ENCODE measurements at regions not wholly inside any gene's neighbourhood (a gene's known extent, or its start where the extent isn't known, plus 50 kb on each side); places are given as distances from the start of the nearest gene placed in this dataset.

DNA sequence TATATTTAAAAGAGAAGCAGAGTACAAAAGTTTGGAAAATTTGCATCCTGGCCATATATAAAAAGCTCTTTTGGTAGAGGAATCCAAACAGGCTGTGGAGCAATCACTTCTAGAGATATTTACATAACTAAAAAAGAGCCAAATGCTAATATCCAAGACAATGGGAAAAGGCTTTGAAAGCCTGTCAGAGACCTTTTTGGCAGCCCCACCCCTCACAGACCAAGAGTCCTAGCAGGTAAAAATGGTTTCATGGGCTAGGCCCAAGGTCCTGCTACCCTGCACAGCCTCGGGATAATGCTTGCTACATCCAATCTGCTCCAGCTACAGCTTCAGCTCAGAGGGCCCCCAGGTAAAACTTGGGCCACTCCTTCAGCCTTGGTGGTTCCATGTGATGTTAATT lies 430.2 kb upstream of the KCND2 start (continued):
- TF ChIP-seq HNF4G (IDR thresholded peaks at IDR 0.05), result no peak
- no peak for TF ChIP-seq EGR1 (IDR thresholded peaks at IDR 0.05; ENCODE audit: low read depth in 2 of 2)

GRCh38 chr7:119861385-119861784 lies 411.6 kb upstream of the KCND2 start:
- Histone ChIP-seq H3K4me3 (ENCODE audit: low read depth in 1 of 3, low read length in 3 of 3) (no peak overlapping the region), H3K4me1 (ENCODE audit: control insufficient read depth in 4 of 4, insufficient read depth in 4 of 4, low read length in 3 of 4) (no peaks in the 10 kb centered on the region), H3K36me3 (ENCODE audit: control insufficient read depth in 4 of 4, insufficient read depth in 3 of 4, low read depth in 1 of 4, low read length in 3 of 4) (no peaks in the 10 kb centered on the region), H3K9ac (ENCODE audit: low read depth in 1 of 2, low read length in 2 of 2) (no peak overlapping the region), H3K27ac (ENCODE audit: low read depth in 1 of 2, low read length in 2 of 2) (no peak overlapping the region), H3K27me3 (ENCODE audit: control insufficient read depth in 4 of 4, insufficient read depth in 4 of 4, low read length in 3 of 4) (no peaks in the 10 kb centered on the region), H3K9me3 (ENCODE audit: control insufficient read depth in 4 of 4, low read length in 3 of 4) (peaks cover 0 to 2% (median 0%) of the 10 kb centered on the region in 4 donors)
- no peak for DNase-seq (ENCODE audit: low spot score)
- TF ChIP-seq RXRA (IDR thresholded peaks at IDR 0.05), result no peak
- no peak for TF ChIP-seq NR2F2 (IDR thresholded peaks at IDR 0.05)
- no peak for TF ChIP-seq EGR1 (IDR thresholded peaks at IDR 0.05; ENCODE audit: low read depth in 2 of 2)
- TF ChIP-seq, protein P1, sequence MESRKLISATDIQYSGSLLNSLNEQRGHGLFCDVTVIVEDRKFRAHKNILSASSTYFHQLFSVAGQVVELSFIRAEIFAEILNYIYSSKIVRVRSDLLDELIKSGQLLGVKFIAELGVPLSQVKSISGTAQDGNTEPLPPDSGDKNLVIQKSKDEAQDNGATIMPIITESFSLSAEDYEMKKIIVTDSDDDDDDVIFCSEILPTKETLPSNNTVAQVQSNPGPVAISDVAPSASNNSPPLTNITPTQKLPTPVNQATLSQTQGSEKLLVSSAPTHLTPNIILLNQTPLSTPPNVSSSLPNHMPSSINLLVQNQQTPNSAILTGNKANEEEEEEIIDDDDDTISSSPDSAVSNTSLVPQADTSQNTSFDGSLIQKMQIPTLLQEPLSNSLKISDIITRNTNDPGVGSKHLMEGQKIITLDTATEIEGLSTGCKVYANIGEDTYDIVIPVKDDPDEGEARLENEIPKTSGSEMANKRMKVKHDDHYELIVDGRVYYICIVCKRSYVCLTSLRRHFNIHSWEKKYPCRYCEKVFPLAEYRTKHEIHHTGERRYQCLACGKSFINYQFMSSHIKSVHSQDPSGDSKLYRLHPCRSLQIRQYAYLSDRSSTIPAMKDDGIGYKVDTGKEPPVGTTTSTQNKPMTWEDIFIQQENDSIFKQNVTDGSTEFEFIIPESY (IDR thresholded peaks at IDR 0.05), result no peak
- no peak for TF ChIP-seq GABPA (IDR thresholded peaks at IDR 0.05 in 1 of 2, conservative IDR thresholded peaks at IDR 0.05 in 1 of 2)
- TF ChIP-seq, protein P2, sequence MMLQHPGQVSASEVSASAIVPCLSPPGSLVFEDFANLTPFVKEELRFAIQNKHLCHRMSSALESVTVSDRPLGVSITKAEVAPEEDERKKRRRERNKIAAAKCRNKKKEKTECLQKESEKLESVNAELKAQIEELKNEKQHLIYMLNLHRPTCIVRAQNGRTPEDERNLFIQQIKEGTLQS (IDR thresholded peaks at IDR 0.05), result no peak
- no peak for TF ChIP-seq HNF4G (IDR thresholded peaks at IDR 0.05)
- no peak for TF ChIP-seq RAD21 (IDR thresholded peaks at IDR 0.05)
- no peak for TF ChIP-seq FOXA1 (IDR thresholded peaks at IDR 0.05)
- no peak for TF ChIP-seq FOXA2 (IDR thresholded peaks at IDR 0.05)
- TF ChIP-seq MAX (IDR thresholded peaks at IDR 0.05), result no peak
- no peak for TF ChIP-seq TAF1 (conservative IDR thresholded peaks at IDR 0.05)
- TF ChIP-seq SP1 (IDR thresholded peaks at IDR 0.05), result no peak
- no peak for TF ChIP-seq HNF4A (conservative IDR thresholded peaks at IDR 0.05)
- no peak for TF ChIP-seq REST (IDR thresholded peaks at IDR 0.05)
- TF ChIP-seq CTCF (IDR thresholded peaks at IDR 0.05; ENCODE audit: low read depth, low read length, missing input control), result no peak

Measured in liver (tissue), 7 donors.